ENCODE measurements at regions not wholly inside any gene's neighbourhood (a gene's known extent, or its start where the extent isn't known, plus 50 kb on each side); places are given as distances from the start of the nearest gene placed in this dataset.

- no peak overlapping the region for H3K27ac ChIP-seq (ENCODE audit: low read depth, low read length)
- WGBS, 3 donors = 33 to 56% (median 35%) methylated on average over 3 of the region's 3 CpGs
These were observed 1016.9 kb downstream of the UQCRFS1 start for GRCh38 chr19:28196101-28196500.

DNA sequence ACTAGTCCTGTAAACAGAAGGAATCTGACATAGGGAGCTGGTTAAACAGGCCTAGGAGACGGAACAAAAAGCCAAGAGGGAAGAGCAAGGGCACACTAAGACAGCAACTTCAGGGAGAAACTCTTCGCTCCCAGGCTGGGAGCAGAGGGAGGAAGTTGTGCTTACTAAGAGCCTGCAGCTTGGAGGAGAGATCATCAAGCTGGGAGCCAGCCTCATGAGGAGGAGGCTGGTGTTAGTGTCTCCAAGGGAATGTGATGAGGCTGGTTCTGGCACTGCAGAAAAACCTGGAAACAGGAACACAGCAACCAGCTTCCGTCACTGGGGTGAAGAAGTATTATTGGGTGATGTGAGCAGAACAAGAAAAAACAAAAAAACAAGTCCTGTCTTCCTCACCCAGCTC is 1027.3 kb downstream of the UQCRFS1 start:
- no peak overlapping the region for H3K27ac ChIP-seq (ENCODE audit: low read depth, low read length)
- 66 to 72% (median 70%) methylated on average over 3 of the region's 3 CpGs for WGBS, 3 donors

- no peak overlapping the region for H3K27ac ChIP-seq (ENCODE audit: low read depth, low read length)
These were observed 1028.0 kb downstream of the UQCRFS1 start for GRCh38 chr19:28184997-28185396.

- no peak overlapping the region for H3K27ac ChIP-seq (ENCODE audit: low read depth, low read length)
- 0 to 71% (median 0%) methylated on average over 1 of the region's 1 CpG for WGBS, 3 donors
These were observed 1036.8 kb downstream of the UQCRFS1 start for GRCh38 chr19:28176193-28176592.

DNA sequence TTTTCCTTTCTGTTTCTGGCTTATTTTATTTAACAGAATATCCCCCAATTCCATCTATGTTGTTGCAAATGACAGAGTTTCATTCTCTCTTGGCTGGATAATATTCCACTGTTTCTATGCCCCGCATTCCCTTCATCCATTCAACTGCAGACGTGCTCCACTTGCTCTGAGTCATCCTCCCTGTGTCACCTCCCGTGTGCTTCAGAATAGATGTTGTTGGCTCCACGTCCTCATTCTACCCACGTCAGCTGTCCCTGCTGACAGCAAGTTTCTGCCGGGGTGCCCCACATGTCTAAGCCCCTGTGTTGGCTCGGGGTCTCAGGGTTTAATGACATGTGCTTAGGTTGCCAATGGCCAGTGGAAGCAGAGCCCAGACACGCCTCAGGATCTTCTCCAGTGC is 1041.0 kb downstream of the UQCRFS1 start:
- 81 to 87% (median 84%) methylated on average over 8 of the region's 8 CpGs for WGBS, 3 donors
- H3K27ac ChIP-seq (ENCODE audit: low read depth, low read length) = no peak overlapping the region

- no peak overlapping the region for H3K27ac ChIP-seq (ENCODE audit: low read depth, low read length)
- WGBS, 3 donors = 59 to 61% (median 60%) methylated on average over 3 of the region's 3 CpGs
These were observed 1042.9 kb downstream of the UQCRFS1 start for GRCh38 chr19:28170066-28170465.

- WGBS, 3 donors = 14 to 29% (median 16%) methylated on average over 5 of the region's 5 CpGs
- H3K27ac ChIP-seq (ENCODE audit: low read depth, low read length) = no peak overlapping the region
These were observed 1043.6 kb downstream of the UQCRFS1 start for GRCh38 chr19:28169168-28169887.

- 47 to 69% (median 52%) methylated on average over 2 of the region's 2 CpGs for WGBS, 3 donors
- H3K27ac ChIP-seq (ENCODE audit: low read depth, low read length) = no peak overlapping the region
These were observed 1044.4 kb downstream of the UQCRFS1 start for GRCh38 chr19:28168557-28168956.

GRCh38 chr19:28166025-28166424 is 1046.9 kb downstream of the UQCRFS1 start:
- no peak overlapping the region for H3K27ac ChIP-seq (ENCODE audit: low read depth, low read length)
- WGBS, 3 donors = 81 to 94% (median 90%) methylated on average over 8 of the region's 8 CpGs

DNA sequence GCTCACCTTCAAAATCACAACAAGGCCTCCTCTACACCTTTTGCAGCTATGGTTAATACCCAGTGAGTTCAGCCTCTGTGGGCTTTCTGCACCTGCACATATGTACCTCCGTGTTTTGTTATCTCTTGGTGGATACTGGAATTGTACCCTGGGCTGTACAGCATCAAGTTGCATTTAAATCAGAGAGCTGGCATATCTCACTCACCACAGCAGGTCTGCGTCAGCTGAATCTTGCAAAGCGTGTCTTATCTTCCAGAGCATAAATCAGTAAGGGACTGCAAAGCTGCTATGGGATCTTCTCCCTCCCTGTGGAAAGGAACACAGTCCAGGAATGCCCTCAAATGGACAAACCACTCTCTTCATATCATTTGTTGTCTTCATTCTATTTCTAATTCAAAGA is 1048.7 kb downstream of the UQCRFS1 start:
- no peak overlapping the region for H3K27ac ChIP-seq (ENCODE audit: low read depth, low read length)
- WGBS, 3 donors = 66 to 67% (median 66%) methylated on average over 3 of the region's 3 CpGs

GRCh38 chr19:28159065-28159464 is 1053.9 kb downstream of the UQCRFS1 start:
- no peak overlapping the region for H3K27ac ChIP-seq (ENCODE audit: low read depth, low read length)

GRCh38 chr19:28155265-28155664 is 1057.7 kb downstream of the UQCRFS1 start:
- WGBS, 3 donors = 81 to 97% (median 84%) methylated on average over 1 of the region's 1 CpG
- H3K27ac ChIP-seq (ENCODE audit: low read depth, low read length) = no peak overlapping the region

GRCh38 chr19:28154077-28154476 is 1058.9 kb downstream of the UQCRFS1 start:
- no peak overlapping the region for H3K27ac ChIP-seq (ENCODE audit: low read depth, low read length)
- WGBS, 3 donors = 71 to 80% (median 76%) methylated on average over 2 of the region's 2 CpGs

- 78 to 81% (median 79%) methylated on average over 3 of the region's 3 CpGs for WGBS, 3 donors
- H3K27ac ChIP-seq (ENCODE audit: low read depth, low read length) = no peak overlapping the region
These were observed 1059.8 kb downstream of the UQCRFS1 start for GRCh38 chr19:28153123-28153522.

GRCh38 chr19:28152195-28152594 is 1060.8 kb downstream of the UQCRFS1 start:
- H3K27ac ChIP-seq (ENCODE audit: low read depth, low read length) = no peak overlapping the region
- 70 to 80% (median 72%) methylated on average over 5 of the region's 5 CpGs for WGBS, 3 donors

DNA sequence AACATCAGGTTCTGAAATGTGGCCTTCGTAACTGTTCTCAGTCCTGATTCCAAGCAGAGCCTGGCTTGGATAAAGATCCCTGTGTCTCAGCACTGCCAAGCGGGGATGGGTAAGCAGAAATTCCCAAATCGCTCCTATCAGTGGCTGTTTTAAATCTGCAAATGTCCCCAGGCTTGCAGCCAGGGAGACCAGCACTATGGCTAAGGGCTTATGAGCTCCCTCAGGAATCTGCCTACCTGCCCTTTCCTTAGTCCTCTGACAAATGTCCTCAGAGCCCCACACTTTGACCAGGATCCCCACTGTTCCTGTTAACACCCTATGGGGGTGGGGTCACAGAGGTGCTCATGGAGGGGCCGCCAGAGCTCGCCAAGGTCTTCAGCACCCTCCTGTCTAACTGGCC is 1062.8 kb downstream of the UQCRFS1 start:
- WGBS, 3 donors = 73 to 76% (median 74%) methylated on average over 5 of the region's 5 CpGs
- H3K27ac ChIP-seq (ENCODE audit: low read depth, low read length) = no peak overlapping the region

DNA sequence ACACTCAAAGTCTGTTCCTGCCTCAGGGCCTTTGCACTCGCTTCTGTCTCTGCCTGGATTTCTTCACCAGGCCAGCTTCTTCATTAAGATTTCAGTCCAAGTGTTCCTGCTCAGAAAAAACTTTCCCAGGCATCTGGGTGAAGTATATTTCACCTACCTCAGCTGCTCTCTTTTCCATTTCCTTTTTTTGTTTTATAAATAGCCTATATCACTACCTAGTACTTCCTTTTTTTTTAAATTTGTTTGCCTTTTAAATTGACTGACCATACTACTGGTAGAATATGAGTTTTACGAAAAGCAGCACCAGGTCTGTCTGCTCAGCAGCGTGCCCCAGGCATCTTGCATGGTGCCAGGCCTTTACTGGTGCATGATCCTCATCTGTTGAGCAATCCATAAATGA is 1064.4 kb downstream of the UQCRFS1 start:
- WGBS, 3 donors = 62 to 85% (median 64%) methylated on average over 3 of the region's 3 CpGs
- no peak overlapping the region for H3K27ac ChIP-seq (ENCODE audit: low read depth, low read length)

GRCh38 chr19:28142258-28142657 is 1070.7 kb downstream of the UQCRFS1 start:
- 27 to 86% (median 80%) methylated on average over 1 of the region's 1 CpG for WGBS, 3 donors
- no peak overlapping the region for H3K27ac ChIP-seq (ENCODE audit: low read depth, low read length)

DNA sequence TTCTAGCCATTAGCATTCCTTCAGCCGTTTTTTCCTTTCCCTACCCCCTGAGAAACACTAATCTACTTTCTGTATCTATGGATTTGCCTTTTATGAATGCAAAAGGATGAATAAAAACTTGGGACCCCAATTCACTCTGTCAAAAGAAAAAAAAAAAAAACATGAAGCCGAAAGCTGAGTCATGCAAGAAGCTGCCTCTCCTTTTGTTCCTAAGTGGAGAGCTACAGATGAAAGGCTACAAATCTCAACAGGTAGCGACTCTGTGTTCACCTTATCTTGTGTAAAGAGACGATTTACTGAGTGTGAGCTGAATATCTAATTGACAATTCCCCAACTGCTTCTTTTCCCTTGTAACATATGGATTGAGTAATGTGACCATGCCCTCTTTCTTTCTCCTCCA is 1072.8 kb downstream of the UQCRFS1 start:
- H3K27ac ChIP-seq (ENCODE audit: low read depth, low read length) = no peak overlapping the region
- 24 to 65% (median 62%) methylated on average over 4 of the region's 4 CpGs for WGBS, 3 donors

- 75 to 81% (median 79%) methylated on average over 4 of the region's 4 CpGs for WGBS, 3 donors
- H3K27ac ChIP-seq (ENCODE audit: low read depth, low read length) = no peak overlapping the region
These were observed 1075.2 kb downstream of the UQCRFS1 start for GRCh38 chr19:28137772-28138171.

DNA sequence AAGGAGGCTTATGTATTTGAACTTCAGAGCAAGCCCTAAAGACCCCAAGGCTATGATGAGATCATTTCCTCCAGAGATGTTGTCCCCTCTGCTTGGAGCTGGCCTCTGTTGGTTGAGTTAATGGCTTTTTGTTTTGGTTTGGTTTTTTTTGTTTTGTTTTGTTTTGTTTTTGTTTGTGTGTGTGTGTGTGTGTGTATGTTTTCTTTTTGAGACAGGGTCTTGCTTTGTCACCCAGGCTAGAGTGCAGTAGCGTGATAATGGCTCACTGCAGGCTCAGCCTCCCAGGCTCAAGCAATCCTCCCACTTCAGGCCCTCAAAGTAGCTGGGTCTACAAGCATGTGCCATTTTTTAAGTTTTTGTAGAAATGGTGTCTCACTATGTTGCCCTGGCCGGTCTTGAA is 1076.2 kb downstream of the UQCRFS1 start:
- no peak overlapping the region for H3K27ac ChIP-seq (ENCODE audit: low read depth, low read length)
- WGBS, 3 donors = 27 to 60% (median 59%) methylated on average over 2 of the region's 2 CpGs
